ENCODE measurements at regions not wholly inside any gene's neighbourhood (a gene's known extent, or its start where the extent isn't known, plus 50 kb on each side); places are given as distances from the start of the nearest gene placed in this dataset.

DNA sequence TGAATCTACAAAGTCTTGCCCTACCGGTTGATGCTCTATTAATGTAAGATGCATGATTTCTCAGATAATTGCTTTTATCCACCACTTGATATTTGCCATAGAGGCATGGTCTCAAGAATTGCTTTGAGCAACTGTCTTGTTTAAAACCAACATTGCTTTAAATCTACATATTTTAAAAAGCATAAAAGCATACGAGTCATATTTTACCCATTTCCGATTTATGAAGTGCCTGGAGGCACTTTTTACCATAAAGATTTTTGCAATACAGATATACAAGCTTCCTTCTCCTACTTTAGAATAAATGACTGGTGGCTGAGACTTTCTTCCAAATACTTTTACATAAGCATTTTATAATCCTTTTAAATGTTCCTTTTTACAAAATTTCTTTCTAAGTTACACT lies 517.6 kb downstream of the TXNL1 start:
- no peak for DNase-seq (ENCODE audit: low spot score)
- TF ChIP-seq, protein P1, sequence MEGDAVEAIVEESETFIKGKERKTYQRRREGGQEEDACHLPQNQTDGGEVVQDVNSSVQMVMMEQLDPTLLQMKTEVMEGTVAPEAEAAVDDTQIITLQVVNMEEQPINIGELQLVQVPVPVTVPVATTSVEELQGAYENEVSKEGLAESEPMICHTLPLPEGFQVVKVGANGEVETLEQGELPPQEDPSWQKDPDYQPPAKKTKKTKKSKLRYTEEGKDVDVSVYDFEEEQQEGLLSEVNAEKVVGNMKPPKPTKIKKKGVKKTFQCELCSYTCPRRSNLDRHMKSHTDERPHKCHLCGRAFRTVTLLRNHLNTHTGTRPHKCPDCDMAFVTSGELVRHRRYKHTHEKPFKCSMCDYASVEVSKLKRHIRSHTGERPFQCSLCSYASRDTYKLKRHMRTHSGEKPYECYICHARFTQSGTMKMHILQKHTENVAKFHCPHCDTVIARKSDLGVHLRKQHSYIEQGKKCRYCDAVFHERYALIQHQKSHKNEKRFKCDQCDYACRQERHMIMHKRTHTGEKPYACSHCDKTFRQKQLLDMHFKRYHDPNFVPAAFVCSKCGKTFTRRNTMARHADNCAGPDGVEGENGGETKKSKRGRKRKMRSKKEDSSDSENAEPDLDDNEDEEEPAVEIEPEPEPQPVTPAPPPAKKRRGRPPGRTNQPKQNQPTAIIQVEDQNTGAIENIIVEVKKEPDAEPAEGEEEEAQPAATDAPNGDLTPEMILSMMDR (IDR thresholded peaks at IDR 0.05; ENCODE audit: extremely low read depth, insufficient read depth, missing control alignments): no peak
- in situ Hi-C loops (cut with MboI; ENCODE audit: low pct_unique_long_range_greater_than_20kb, low sequenced_read_pairs, unreplicated experiment): no loop called here

DNA sequence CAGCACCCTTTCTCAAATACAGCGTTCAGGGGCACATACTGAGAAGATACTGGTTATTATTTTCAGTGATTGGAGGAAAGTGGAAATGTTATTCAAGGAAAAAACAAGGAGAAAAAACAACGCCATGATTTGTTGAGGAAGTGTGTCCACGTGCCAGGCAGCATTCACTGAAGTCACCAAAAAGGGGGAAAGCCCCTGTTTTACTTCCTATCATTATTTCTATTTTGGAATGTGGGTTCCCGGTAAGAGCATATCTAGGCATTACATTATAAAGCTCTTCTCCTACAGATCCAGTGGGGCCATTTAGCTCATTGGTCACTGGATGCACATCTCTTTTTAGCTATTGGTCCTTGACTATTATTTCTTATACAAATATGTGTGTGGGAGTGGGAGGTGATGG lies 518.7 kb downstream of the TXNL1 start:
- in situ Hi-C loops (cut with MboI; ENCODE audit: low pct_unique_long_range_greater_than_20kb, low sequenced_read_pairs, unreplicated experiment): no loop called here
- TF ChIP-seq, protein P1 (IDR thresholded peaks at IDR 0.05; ENCODE audit: extremely low read depth, insufficient read depth, missing control alignments): no peak
- no peak for DNase-seq (ENCODE audit: low spot score)

DNA sequence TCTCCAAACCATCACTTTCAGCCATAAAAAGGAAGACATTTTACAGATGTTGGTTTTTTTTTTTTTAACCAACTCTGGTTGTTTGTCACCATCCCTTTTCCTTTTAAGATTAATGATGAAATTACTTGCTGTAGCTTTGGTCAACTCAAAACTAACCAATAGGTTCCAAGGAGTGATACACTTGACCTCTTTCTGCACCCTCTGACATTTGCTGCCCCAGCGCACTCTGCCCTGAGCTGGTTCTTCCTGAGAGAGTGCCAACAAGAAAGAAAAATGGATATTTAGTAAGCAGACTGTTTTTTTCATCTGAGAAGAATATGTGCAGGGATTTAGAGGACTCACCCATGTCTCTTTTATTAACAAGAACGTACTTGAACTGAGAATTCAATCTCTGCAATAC lies 520.0 kb downstream of the TXNL1 start:
- in situ Hi-C loops (cut with MboI; ENCODE audit: low pct_unique_long_range_greater_than_20kb, low sequenced_read_pairs, unreplicated experiment): no loop called here
- DNase-seq (ENCODE audit: low spot score): no peak
- TF ChIP-seq, protein P1 (IDR thresholded peaks at IDR 0.05; ENCODE audit: extremely low read depth, insufficient read depth, missing control alignments): no peak

DNA sequence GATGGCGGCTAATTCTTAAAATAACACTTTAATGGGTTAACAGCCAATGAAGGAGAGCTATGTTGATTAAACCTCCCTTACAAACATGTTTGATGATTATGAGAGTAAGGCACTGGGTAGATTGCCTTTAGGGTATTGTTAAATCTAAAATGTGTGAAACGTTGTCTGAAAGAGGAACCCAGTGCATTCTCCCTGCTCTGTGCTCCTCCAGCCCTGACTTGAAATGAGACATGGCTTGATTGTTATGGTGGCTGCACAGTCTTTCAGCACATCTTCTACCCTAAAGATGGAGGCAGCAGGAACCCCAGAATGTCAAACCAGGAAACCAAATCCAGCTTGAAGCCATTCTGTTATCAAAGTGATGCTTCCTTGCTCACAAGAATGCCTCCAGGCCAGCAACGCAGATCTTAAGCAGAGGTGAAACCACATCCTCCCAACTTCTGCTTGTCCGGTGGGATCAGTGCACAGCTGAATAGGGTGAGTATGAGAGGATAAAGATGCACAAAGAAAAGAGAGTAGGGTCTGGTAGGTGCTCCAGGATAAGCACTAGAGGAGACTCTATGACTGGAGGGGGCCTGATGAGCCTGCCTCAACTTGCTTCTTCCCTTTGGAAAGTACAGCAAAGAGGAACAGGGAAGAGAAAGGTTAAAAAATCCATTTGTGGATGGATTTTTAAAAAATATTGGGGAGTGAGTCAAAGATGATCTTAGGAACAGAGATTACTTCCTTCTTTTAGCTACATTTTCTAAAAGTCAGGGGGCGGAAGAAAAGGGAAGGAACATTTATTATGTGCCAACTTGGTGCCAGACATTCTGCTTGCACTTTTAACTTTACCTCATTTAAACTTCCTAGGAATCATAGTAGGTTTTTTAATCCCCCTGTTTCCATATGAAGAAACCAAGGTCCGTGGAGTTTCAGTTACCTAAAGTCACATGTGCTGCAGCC lies 523.0 kb downstream of the TXNL1 start:
- DNase-seq (ENCODE audit: low spot score): no peak
- TF ChIP-seq, protein P1 (IDR thresholded peaks at IDR 0.05; ENCODE audit: extremely low read depth, insufficient read depth, missing control alignments): no peak
- in situ Hi-C loops (cut with MboI; ENCODE audit: low pct_unique_long_range_greater_than_20kb, low sequenced_read_pairs, unreplicated experiment): no loop called here

DNA sequence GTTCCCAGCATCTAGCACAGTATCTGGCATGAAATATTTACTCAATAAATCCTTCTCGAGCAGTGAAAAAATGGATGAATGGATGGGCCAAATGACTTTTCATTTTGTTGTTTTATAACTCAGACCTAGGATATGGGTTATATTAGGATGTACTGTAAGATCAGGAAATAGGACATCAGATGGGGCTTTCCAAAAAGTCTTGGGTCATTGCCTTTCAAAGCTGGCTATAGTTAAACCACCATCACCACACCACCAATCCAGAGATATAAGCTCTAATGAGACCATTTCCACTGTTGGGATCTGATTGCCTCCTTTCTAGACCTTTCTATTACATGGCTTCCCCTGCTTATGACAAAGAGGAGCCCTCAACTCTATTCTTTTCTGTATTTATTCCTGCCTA lies 525.0 kb upstream of the TCF4 start:
- DNase-seq (ENCODE audit: low spot score): no peak
- TF ChIP-seq, protein P1 (IDR thresholded peaks at IDR 0.05; ENCODE audit: extremely low read depth, insufficient read depth, missing control alignments): no peak
- in situ Hi-C loops (cut with MboI; ENCODE audit: low pct_unique_long_range_greater_than_20kb, low sequenced_read_pairs, unreplicated experiment): no loop called here

DNA sequence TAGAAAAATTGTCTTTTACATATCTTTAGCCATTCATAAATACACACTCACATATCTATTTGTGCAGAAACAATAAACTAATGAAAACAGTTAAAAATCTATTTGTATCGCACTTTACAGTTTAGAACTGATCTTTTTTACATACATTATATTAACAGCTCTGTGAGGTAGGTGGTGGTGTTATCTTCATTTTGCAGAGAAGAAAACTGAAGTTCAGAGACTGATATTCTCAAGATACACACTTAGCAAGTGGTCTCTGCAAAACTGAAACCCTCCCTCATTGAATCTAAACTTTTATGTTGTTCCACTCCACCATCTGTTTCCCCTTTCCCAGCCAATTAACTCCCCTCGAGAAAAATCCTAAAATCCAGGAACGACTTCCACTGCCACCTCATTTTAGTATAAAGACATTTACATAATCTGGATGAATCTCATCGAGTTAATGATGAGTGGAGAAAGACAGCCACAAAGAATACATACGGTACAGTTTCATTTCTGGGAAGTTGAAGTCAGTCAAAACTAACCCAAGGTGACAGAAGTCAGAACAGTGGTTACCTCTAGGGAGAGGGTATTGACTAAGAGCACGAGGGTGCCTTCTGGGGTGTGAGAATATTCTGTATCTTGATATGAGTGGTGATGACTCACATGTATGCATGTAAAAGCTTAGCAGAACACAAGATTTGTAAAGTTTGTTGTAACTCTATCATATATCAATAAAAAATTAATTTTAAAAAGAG lies 524.2 kb upstream of the TCF4 start:
- TF ChIP-seq, protein P1 (IDR thresholded peaks at IDR 0.05; ENCODE audit: extremely low read depth, insufficient read depth, missing control alignments): no peak
- in situ Hi-C loops (cut with MboI; ENCODE audit: low pct_unique_long_range_greater_than_20kb, low sequenced_read_pairs, unreplicated experiment): no loop called here
- DNase-seq (ENCODE audit: low spot score): peak; percentile 15
